GM18498 (cell line): ENCODE measurements at regions not wholly inside any gene's neighbourhood (a gene's known extent, or its start where the extent isn't known, plus 50 kb on each side); places are given as distances from the start of the nearest gene placed in this dataset.
"Not testable (repeated sequence)": the region's sequence is repeated elsewhere in the genome, so short reads cannot be mapped to it uniquely, and the experiment has no call there.

Source experiments
- ATAC-seq: cut with Tn5 transposase; IDR thresholded peaks from one replicate; pipeline ENCODE4 v1.9.1; 2021; ENCODE audit warnings: mild to moderate bottlenecking, moderate library complexity; ENCODE audit not compliant: unreplicated experiment

GRCh38 chr3:105976196-105976595, 107.4 kb upstream of the CBLB start:
- no peak for ATAC-seq

- ATAC-seq, result no peak
These were observed 111.1 kb upstream of the CBLB start for GRCh38 chr3:105979961-105980360.

- ATAC-seq, result no peak
These were observed 113.4 kb upstream of the CBLB start for GRCh38 chr3:105982207-105982606.

- no peak for ATAC-seq
These were observed 116.0 kb upstream of the CBLB start for GRCh38 chr3:105984837-105985236.

- ATAC-seq, result not testable (repeated sequence)
These were observed 117.5 kb upstream of the CBLB start for GRCh38 chr3:105986343-105986742.

- no peak for ATAC-seq
These were observed 119.0 kb upstream of the CBLB start for GRCh38 chr3:105987809-105988208.

- ATAC-seq, result no peak
These were observed 119.9 kb upstream of the CBLB start for GRCh38 chr3:105988540-105989212.

GRCh38 chr3:105996781-105997180, 128.0 kb upstream of the CBLB start:
- ATAC-seq, result no peak

- no peak for ATAC-seq
These were observed 128.6 kb upstream of the CBLB start for GRCh38 chr3:105997466-105997799.

- ATAC-seq, result no peak
These were observed 129.2 kb upstream of the CBLB start for GRCh38 chr3:105997800-105998526.

GRCh38 chr3:105999856-106000255, 131.0 kb upstream of the CBLB start:
- ATAC-seq, result no peak

GRCh38 chr3:106001923-106002322, 133.1 kb upstream of the CBLB start:
- no peak for ATAC-seq

- ATAC-seq, result no peak
These were observed 135.4 kb upstream of the CBLB start for GRCh38 chr3:106004137-106004681.

- no peak for ATAC-seq
These were observed 136.0 kb upstream of the CBLB start for GRCh38 chr3:106004826-106005225.

GRCh38 chr3:106006001-106006400, 137.2 kb upstream of the CBLB start:
- no peak for ATAC-seq

- ATAC-seq, result no peak
These were observed 137.8 kb upstream of the CBLB start for GRCh38 chr3:106006571-106006970.

GRCh38 chr3:106007512-106007911, 138.7 kb upstream of the CBLB start:
- ATAC-seq, result no peak

GRCh38 chr3:106008766-106009165, 140.0 kb upstream of the CBLB start:
- ATAC-seq, result no peak

- no peak for ATAC-seq
These were observed 142.0 kb upstream of the CBLB start for GRCh38 chr3:106010829-106011228.

- ATAC-seq, result no peak
These were observed 145.2 kb upstream of the CBLB start for GRCh38 chr3:106013971-106014370.

GRCh38 chr3:106014518-106014917, 145.7 kb upstream of the CBLB start:
- no peak for ATAC-seq

GRCh38 chr3:106014971-106015370, 146.2 kb upstream of the CBLB start:
- no peak for ATAC-seq
